Breast epithelium (tissue), 3 donors: ENCODE measurements at regions not wholly inside any gene's neighbourhood (a gene's known extent, or its start where the extent isn't known, plus 50 kb on each side); places are given as distances from the start of the nearest gene placed in this dataset.

Experiments used
- POLR2A ChIP-seq: fragments of 450-650 bp; IDR thresholded peaks from one replicate; pipeline ENCODE4 v1.6.1; 2016; ENCODE audit warnings: antibody characterized with exemption, mild to moderate bottlenecking, moderate library complexity
- POLR2AphosphoS5 ChIP-seq, 3 donors: sonication (generic); formaldehyde crosslinking; IDR thresholded peaks; one replicate each; pipeline ENCODE4 v1.6.1; 2017; ENCODE audit warnings: antibody characterized with exemption in 3 of 3
- TF ChIP-seq, protein P1 (sequence below), 3 donors: fragments of 450-650 bp; IDR thresholded peaks; one replicate each; pipeline ENCODE4 v1.5.1; 2016 to 2017; ENCODE audit warnings: antibody characterized with exemption in 3 of 3, mild to moderate bottlenecking in 3 of 3, moderate library complexity in 3 of 3

DNA sequence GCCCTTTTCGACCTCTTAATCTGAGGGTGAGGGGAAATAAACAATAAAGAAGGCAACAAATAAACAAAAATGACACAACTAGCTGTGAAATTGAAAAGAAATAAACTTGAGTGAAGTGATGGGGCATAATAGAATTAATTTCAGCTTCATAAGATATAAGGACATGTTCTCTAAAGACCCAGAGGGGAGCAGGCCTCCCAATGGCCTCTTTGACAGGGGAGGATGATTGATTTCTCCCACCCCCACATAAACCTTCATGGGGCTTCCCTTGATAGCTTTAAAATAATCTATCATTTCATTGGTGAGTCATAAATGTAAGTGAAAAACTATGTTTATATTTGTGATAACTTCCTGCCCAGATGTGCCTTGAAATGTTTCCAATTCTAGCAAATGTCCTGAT lies 226.3 kb upstream of the RAG2 start:
- TF ChIP-seq POLR2AphosphoS5 (IDR thresholded peaks at IDR 0.05) (no peak), POLR2A (no peak)
- TF ChIP-seq, protein P1, sequence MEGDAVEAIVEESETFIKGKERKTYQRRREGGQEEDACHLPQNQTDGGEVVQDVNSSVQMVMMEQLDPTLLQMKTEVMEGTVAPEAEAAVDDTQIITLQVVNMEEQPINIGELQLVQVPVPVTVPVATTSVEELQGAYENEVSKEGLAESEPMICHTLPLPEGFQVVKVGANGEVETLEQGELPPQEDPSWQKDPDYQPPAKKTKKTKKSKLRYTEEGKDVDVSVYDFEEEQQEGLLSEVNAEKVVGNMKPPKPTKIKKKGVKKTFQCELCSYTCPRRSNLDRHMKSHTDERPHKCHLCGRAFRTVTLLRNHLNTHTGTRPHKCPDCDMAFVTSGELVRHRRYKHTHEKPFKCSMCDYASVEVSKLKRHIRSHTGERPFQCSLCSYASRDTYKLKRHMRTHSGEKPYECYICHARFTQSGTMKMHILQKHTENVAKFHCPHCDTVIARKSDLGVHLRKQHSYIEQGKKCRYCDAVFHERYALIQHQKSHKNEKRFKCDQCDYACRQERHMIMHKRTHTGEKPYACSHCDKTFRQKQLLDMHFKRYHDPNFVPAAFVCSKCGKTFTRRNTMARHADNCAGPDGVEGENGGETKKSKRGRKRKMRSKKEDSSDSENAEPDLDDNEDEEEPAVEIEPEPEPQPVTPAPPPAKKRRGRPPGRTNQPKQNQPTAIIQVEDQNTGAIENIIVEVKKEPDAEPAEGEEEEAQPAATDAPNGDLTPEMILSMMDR (IDR thresholded peaks at IDR 0.05), result no peak
